CD4-positive, alpha-beta T cell treated with Interleukin-1 beta for 1 hour (primary cell): ENCODE measurements at regions not wholly inside any gene's neighbourhood (a gene's known extent, or its start where the extent isn't known, plus 50 kb on each side); places are given as distances from the start of the nearest gene placed in this dataset.

Source experiments
- DNase-seq, 2 donors: peaks; one replicate each; pipeline ENCODE4 v3.0.0-alpha.2; 2020 to 2022

- DNase-seq, result no peak
Observed at GRCh38 chr9:130782886-130783530, 52.0 kb upstream of the ABL1 start.

GRCh38 chr9:130785053-130785452 lies 50.0 kb upstream of the ABL1 start:
- DNase-seq, result no peak
